ENCODE measurements at regions not wholly inside any gene's neighbourhood (a gene's known extent, or its start where the extent isn't known, plus 50 kb on each side); places are given as distances from the start of the nearest gene placed in this dataset.

GRCh38 chr13:111470933-111471332, 150.5 kb downstream of the TEX29 start:
- no peaks in the 10 kb centered on the region for H3K9me3 ChIP-seq (ENCODE audit: control insufficient read depth in 4 of 4, insufficient read depth in 3 of 4, low read length in 3 of 4)
- H3K27me3 ChIP-seq (ENCODE audit: control insufficient read depth in 3 of 3, insufficient read depth in 3 of 3, low read length in 2 of 3): peaks cover 0 to 5% (median 0%) of the 10 kb centered on the region in 3 donors
- H3K4me1 ChIP-seq (ENCODE audit: control insufficient read depth in 5 of 5, insufficient read depth in 5 of 5, low read length in 5 of 5): no peaks in the 10 kb centered on the region
- no peak overlapping the region for H3K27ac ChIP-seq (ENCODE audit: low read depth in 1 of 2, low read length in 1 of 2)
- no peaks in the 10 kb centered on the region for H3K36me3 ChIP-seq (ENCODE audit: control insufficient read depth in 4 of 4, insufficient read depth in 4 of 4, low read length in 4 of 4)
- H3K9ac ChIP-seq (ENCODE audit: insufficient read depth in 1 of 2, low read length in 2 of 2): no peak overlapping the region
- TF ChIP-seq CTCF (IDR thresholded peaks at IDR 0.05; ENCODE audit: control extremely low read depth, extremely low read depth): no peak
- no peak overlapping the region for H3K4me3 ChIP-seq
- 92 to 93% methylated on average over 9 of the region's 9 CpGs for WGBS, 2 donors
- DNase-seq: no peak
- no peak for ATAC-seq (ENCODE audit: insufficient read depth, low FRiP score)

GRCh38 chr13:111472083-111472482, 151.6 kb downstream of the TEX29 start:
- no peak for TF ChIP-seq CTCF (IDR thresholded peaks at IDR 0.05; ENCODE audit: control extremely low read depth, extremely low read depth)
- no peak for ATAC-seq (ENCODE audit: insufficient read depth, low FRiP score)

GRCh38 chr13:111472559-111473460, 152.4 kb downstream of the TEX29 start:
- no peak overlapping the region for H3K9ac ChIP-seq (ENCODE audit: insufficient read depth in 1 of 2, low read length in 2 of 2)
- 72 to 82% methylated on average over 19 of the region's 19 CpGs for WGBS, 2 donors
- no peaks in the 10 kb centered on the region for H3K9me3 ChIP-seq (ENCODE audit: control insufficient read depth in 4 of 4, insufficient read depth in 3 of 4, low read length in 3 of 4)
- H3K27ac ChIP-seq (ENCODE audit: low read depth in 1 of 2, low read length in 1 of 2): no peak overlapping the region
- no peak overlapping the region for H3K4me3 ChIP-seq
- H3K27me3 ChIP-seq (ENCODE audit: control insufficient read depth in 3 of 3, insufficient read depth in 3 of 3, low read length in 2 of 3): peaks cover 0 to 5% (median 0%) of the 10 kb centered on the region in 3 donors
- DNase-seq (no peak), ATAC-seq (ENCODE audit: insufficient read depth, low FRiP score) (no peak)
- no peak for TF ChIP-seq CTCF (IDR thresholded peaks at IDR 0.05; ENCODE audit: control extremely low read depth, extremely low read depth)
- H3K4me1 ChIP-seq (ENCODE audit: control insufficient read depth in 5 of 5, insufficient read depth in 5 of 5, low read length in 5 of 5): no peaks in the 10 kb centered on the region
- no peaks in the 10 kb centered on the region for H3K36me3 ChIP-seq (ENCODE audit: control insufficient read depth in 4 of 4, insufficient read depth in 4 of 4, low read length in 4 of 4)

More at GRCh38 chr13:111472083-111472482, 151.6 kb downstream of the TEX29 start:
- Histone ChIP-seq H3K36me3 (ENCODE audit: control insufficient read depth in 4 of 4, insufficient read depth in 4 of 4, low read length in 4 of 4) (no peaks in the 10 kb centered on the region), H3K4me3 (no peak overlapping the region), H3K27me3 (ENCODE audit: control insufficient read depth in 3 of 3, insufficient read depth in 3 of 3, low read length in 2 of 3) (peaks cover 0 to 5% (median 0%) of the 10 kb centered on the region in 3 donors), H3K9ac (ENCODE audit: insufficient read depth in 1 of 2, low read length in 2 of 2) (no peak overlapping the region), H3K9me3 (ENCODE audit: control insufficient read depth in 4 of 4, insufficient read depth in 3 of 4, low read length in 3 of 4) (no peaks in the 10 kb centered on the region), H3K27ac (ENCODE audit: low read depth in 1 of 2, low read length in 1 of 2) (no peak overlapping the region), H3K4me1 (ENCODE audit: control insufficient read depth in 5 of 5, insufficient read depth in 5 of 5, low read length in 5 of 5) (no peaks in the 10 kb centered on the region)
- WGBS, 2 donors: 84 to 91% methylated on average over 10 of the region's 10 CpGs
- no peak for DNase-seq
